ENCODE measurements at regions not wholly inside any gene's neighbourhood (a gene's known extent, or its start where the extent isn't known, plus 50 kb on each side); places are given as distances from the start of the nearest gene placed in this dataset.

- H3K27ac ChIP-seq = no peak overlapping the region
- TF ChIP-seq CTCF (conservative IDR thresholded peaks at IDR 0.05) = no peak
- no peak for TF ChIP-seq ZFX (IDR thresholded peaks at IDR 0.05)
Observed at GRCh38 chr18:24627644-24628315, 167.3 kb downstream of the HRH4 start.

- TF ChIP-seq CTCF (conservative IDR thresholded peaks at IDR 0.05) (no peak), ZFX (IDR thresholded peaks at IDR 0.05) (no peak)
Observed at GRCh38 chr18:24628326-24628725, 167.9 kb downstream of the HRH4 start.

DNA sequence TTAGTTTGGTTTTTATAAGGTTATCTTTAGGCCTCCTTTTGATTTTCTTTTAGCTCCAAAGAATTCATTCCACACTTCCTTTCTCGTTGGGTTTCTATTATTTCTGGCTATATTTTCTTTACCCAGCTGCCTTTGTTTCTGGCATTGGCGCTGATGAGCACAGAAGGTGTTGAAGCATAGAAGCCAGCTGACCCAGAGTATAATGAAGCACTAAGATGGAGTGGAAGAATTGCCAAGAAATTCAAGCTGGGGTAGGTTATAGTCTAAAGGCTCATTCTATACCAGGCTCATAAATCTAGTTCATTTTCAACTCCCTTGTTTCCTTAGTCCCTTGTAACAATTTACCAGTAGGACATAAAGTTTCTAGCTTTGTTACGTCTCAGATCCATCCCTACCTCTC, 169.5 kb downstream of the HRH4 start:
- no peak for TF ChIP-seq ZFX (IDR thresholded peaks at IDR 0.05)
- no peak for TF ChIP-seq CTCF (conservative IDR thresholded peaks at IDR 0.05)

More at GRCh38 chr18:24628326-24628725, 167.9 kb downstream of the HRH4 start:
- H3K27ac ChIP-seq = no peak overlapping the region

GRCh38 chr18:24630346-24630880, 170.0 kb downstream of the HRH4 start:
- TF ChIP-seq ZFX (IDR thresholded peaks at IDR 0.05) (no peak), CTCF (conservative IDR thresholded peaks at IDR 0.05) (no peak)
- no peak overlapping the region for H3K27ac ChIP-seq

More for the DNA sequence above, 169.5 kb downstream of the HRH4 start:
- no peak overlapping the region for H3K27ac ChIP-seq

GRCh38 chr18:24631243-24632025, 171.0 kb downstream of the HRH4 start:
- H3K27ac ChIP-seq = no peak overlapping the region
- TF ChIP-seq CTCF (conservative IDR thresholded peaks at IDR 0.05) (no peak), ZFX (IDR thresholded peaks at IDR 0.05) (no peak)

DNA sequence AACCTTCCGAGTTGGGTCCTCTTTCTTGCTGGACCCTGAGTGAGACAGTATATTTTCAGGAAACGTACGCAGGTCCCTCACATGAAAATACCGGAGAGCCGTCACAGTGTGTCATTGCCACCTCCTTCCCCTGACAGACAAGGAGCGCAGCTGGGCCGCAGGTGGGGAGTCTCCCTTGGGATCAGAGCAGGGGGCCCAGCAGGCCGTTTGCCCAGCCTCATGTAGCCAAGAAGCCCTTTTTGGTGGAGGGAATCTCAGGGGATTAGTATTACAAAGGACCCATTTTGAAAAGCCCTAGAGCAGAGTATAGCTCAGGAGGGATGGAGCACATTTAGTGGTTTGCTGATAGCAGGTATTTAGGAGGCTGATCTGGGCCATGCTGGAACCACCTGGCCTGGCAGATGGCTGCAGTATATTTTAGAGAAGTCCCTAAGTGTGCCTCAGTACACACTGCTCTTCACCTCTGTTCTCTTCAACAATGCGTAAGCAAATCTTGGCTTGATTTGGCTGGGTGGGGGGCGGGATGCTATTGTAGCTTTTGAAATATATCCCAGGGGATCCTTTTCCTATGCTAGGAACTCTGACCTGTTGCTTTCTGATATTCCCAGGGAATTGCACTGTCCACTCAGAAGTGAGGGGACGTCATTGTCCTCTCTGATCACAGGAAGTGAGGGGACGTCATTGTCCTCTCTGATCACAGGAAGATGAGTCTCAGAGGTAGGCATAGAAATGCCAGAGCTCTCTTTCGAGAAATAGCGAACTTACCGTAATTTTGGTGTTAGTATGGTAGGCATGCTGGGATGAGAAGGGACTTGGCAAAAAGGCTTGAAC, 171.9 kb downstream of the HRH4 start:
- H3K27ac ChIP-seq = no peak overlapping the region
- TF ChIP-seq ZFX (IDR thresholded peaks at IDR 0.05) = no peak
- TF ChIP-seq CTCF (conservative IDR thresholded peaks at IDR 0.05) = no peak
